GM12873 (cell line): ENCODE measurements at regions not wholly inside any gene's neighbourhood (a gene's known extent, or its start where the extent isn't known, plus 50 kb on each side); places are given as distances from the start of the nearest gene placed in this dataset.

Experiments used
- CTCF ChIP-seq: IDR thresholded peaks from 2 replicates; pipeline ENCODE4 v1.5.1; 2012; ENCODE audit warnings: low read depth, mild to moderate bottlenecking, moderate library complexity, low read length, control low read depth; ENCODE audit not compliant: insufficient read depth; ENCODE audit errors: missing control alignments

GRCh38 chr16:85379041-85380001 lies 233.8 kb upstream of the GSE1 start:
- no peak for TF ChIP-seq CTCF

- no peak for TF ChIP-seq CTCF
These were observed 233.1 kb upstream of the GSE1 start for GRCh38 chr16:85380002-85380395.

GRCh38 chr16:85380905-85381737 lies 232.0 kb upstream of the GSE1 start:
- TF ChIP-seq CTCF: no peak

- no peak for TF ChIP-seq CTCF
These were observed 231.2 kb upstream of the GSE1 start for GRCh38 chr16:85381738-85382592.

GRCh38 chr16:85382717-85383118 lies 230.4 kb upstream of the GSE1 start:
- TF ChIP-seq CTCF: no peak

- TF ChIP-seq CTCF: no peak
These were observed 229.0 kb upstream of the GSE1 start for GRCh38 chr16:85383836-85384832.
